Endothelial cell of umbilical vein (primary cell): ENCODE measurements at regions not wholly inside any gene's neighbourhood (a gene's known extent, or its start where the extent isn't known, plus 50 kb on each side); places are given as distances from the start of the nearest gene placed in this dataset.

Experiments used
- BruUV-seq: library from RNA; stranded (reverse); fragments of 400-500 nt; replicated peaks from 2 replicates; lab custom pipeline; 2021; lab: Mats Ljungman, UMichigan
- CTCF ChIA-PET: fragments of 300-600, 350-600 bp; sonication (Branson Sonifier 250); formaldehyde crosslinking; loops from one replicate; lab custom pipeline; 2021; ENCODE audit warnings: antibody characterized with exemption, inconsistent platforms; lab: Charles Lee
- POLR2A ChIA-PET: fragments of 300-600, 350-600 bp; sonication (Branson Sonifier 250); formaldehyde crosslinking; loops from one replicate; lab custom pipeline; 2021; ENCODE audit warnings: antibody characterized with exemption, inconsistent platforms; lab: Charles Lee
- DNase-seq: peaks from one replicate; pipeline ENCODE4 v3.0.0-alpha.2; 2011; ENCODE audit warnings: low read depth, low spot score
- FAIRE-seq: peaks from 2 replicates; lab custom pipeline; 2011; peaks lifted over from hg19 to GRCh38; lab: Jason Lieb, UNC
- H2AFZ ChIP-seq: 2 replicates; pipeline ENCODE4 v1.6.0; 2012; ENCODE audit warnings: low read depth, low read length, control low read depth, inconsistent platforms
- H3K27ac ChIP-seq: 2 replicates; pipeline ENCODE4 v1.5.1; 2011; ENCODE audit warnings: low read depth, mild to moderate bottlenecking, control low read depth, low read length, moderate library complexity; ENCODE audit not compliant: insufficient read depth
- H3K27me3 ChIP-seq, 2 experiments: 2 replicates each; pipeline versions ENCODE4 v1.6.0 to v1.6.1; 2011; ENCODE audit warnings: low read length in 2 of 2, mixed read lengths in 1 of 2; ENCODE audit not compliant: control insufficient read depth in 2 of 2, insufficient read depth in 2 of 2
- H3K36me3 ChIP-seq, 2 experiments: 2 replicates in 1 of 2; 3 replicates in 1 of 2; pipeline ENCODE4 v1.5.1; 2011; ENCODE audit warnings: low read length in 2 of 2, mild to moderate bottlenecking in 1 of 2, moderate library complexity in 1 of 2; ENCODE audit not compliant: control insufficient read depth in 2 of 2, insufficient read depth in 2 of 2; ENCODE audit errors: extremely low read depth in 1 of 2
- H3K4me1 ChIP-seq: 3 replicates; pipeline ENCODE4 v1.5.1; 2011; ENCODE audit warnings: mild to moderate bottlenecking, low read length; ENCODE audit not compliant: control insufficient read depth, insufficient read depth; ENCODE audit errors: extremely low read depth
- H3K4me2 ChIP-seq: 2 replicates; pipeline ENCODE4 v1.6.1; 2011; ENCODE audit warnings: low read length, control low read depth, mixed read lengths; ENCODE audit not compliant: insufficient read depth
- H3K4me3 ChIP-seq, 3 experiments: fragments of 200-600 bp in 1 of 3; sonication (generic), shearing (Covaris generic) in 1 of 3; replicated peaks in 1 of 3; 2 replicates each; pipeline ENCODE4 v1.5.1; 2011 to 2016; ENCODE audit warnings: control low read depth in 3 of 3, low read length in 3 of 3, mild to moderate bottlenecking in 2 of 3, inconsistent platforms in 1 of 3, low read depth in 1 of 3, moderate library complexity in 1 of 3; ENCODE audit not compliant: insufficient read depth in 1 of 3
- H3K79me2 ChIP-seq: 2 replicates; pipeline ENCODE4 v1.6.0; 2012; ENCODE audit warnings: low read length, inconsistent platforms; ENCODE audit not compliant: control insufficient read depth, insufficient read depth
- H3K9ac ChIP-seq: replicated peaks from 2 replicates; pipeline ENCODE3; 2011; ENCODE audit warnings: low read length, control low read depth; ENCODE audit not compliant: insufficient read depth; ENCODE audit errors: extremely low read depth
- H3K9me1 ChIP-seq: replicated peaks from 3 replicates; pipeline ENCODE4 v1.6.0; 2011; ENCODE audit warnings: mild to moderate bottlenecking, low read length; ENCODE audit not compliant: control insufficient read depth, insufficient read depth; ENCODE audit errors: extremely low read depth
- H3K9me3 ChIP-seq: replicated peaks from 2 replicates; pipeline ENCODE4 v1.5.1; 2012; ENCODE audit warnings: low read length, inconsistent platforms; ENCODE audit not compliant: control insufficient read depth, insufficient read depth
- H4K20me1 ChIP-seq: replicated peaks from 2 replicates; pipeline ENCODE3; 2011; ENCODE audit warnings: mild to moderate bottlenecking, low read length; ENCODE audit not compliant: control insufficient read depth, insufficient read depth; ENCODE audit errors: extremely low read depth
- CTCF ChIP-seq, 2 donors: IDR thresholded peaks; 1 replicate in 1 of 2; 2 replicates in 1 of 2; pipeline ENCODE4 v1.5.1; 2011; ENCODE audit warnings: low read length in 2 of 2, mild to moderate bottlenecking in 2 of 2, moderate library complexity in 2 of 2, control low read depth in 1 of 2, inconsistent platforms in 1 of 2, low read depth in 1 of 2; ENCODE audit not compliant: insufficient read depth in 1 of 2; ENCODE audit errors: extremely low read depth in 1 of 2
- EZH2 ChIP-seq: IDR thresholded peaks from 2 replicates; pipeline ENCODE4 v1.6.1; 2012; ENCODE audit warnings: borderline replicate concordance, low read depth, mild to moderate bottlenecking, moderate library complexity, low read length, inconsistent platforms; ENCODE audit not compliant: severe bottlenecking
- FOS ChIP-seq: IDR thresholded peaks from 2 replicates; pipeline ENCODE4 v1.6.1; 2011; ENCODE audit warnings: mild to moderate bottlenecking, low read length, moderate library complexity, borderline replicate concordance; ENCODE audit not compliant: insufficient read depth
- GATA2 ChIP-seq: IDR thresholded peaks from 2 replicates; pipeline ENCODE4 v1.7.0; 2011; ENCODE audit warnings: low read depth, mild to moderate bottlenecking, moderate library complexity, mixed read lengths, low read length; ENCODE audit not compliant: insufficient read length, insufficient read depth
- JUN ChIP-seq: IDR thresholded peaks from 2 replicates; pipeline ENCODE4 v1.6.1; 2011; ENCODE audit warnings: borderline replicate concordance, low read depth; ENCODE audit not compliant: insufficient read length, insufficient read depth
- MAX ChIP-seq: IDR thresholded peaks from 2 replicates; pipeline ENCODE4 v1.6.1; 2011; ENCODE audit not compliant: insufficient read depth, insufficient read length
- MYC ChIP-seq: IDR thresholded peaks from one replicate; pipeline ENCODE4 v1.6.1; 2011; ENCODE audit warnings: mild to moderate bottlenecking, low read depth, low read length
- POLR2A ChIP-seq: IDR thresholded peaks from 2 replicates; pipeline ENCODE4 v1.6.1; 2012; ENCODE audit warnings: low read depth, mild to moderate bottlenecking, control low read depth, low read length
- POLR2AphosphoS5 ChIP-seq: IDR thresholded peaks from 2 replicates; pipeline ENCODE4 v1.6.1; 2012; ENCODE audit warnings: low read depth, mild to moderate bottlenecking, control low read depth, low read length, moderate library complexity; ENCODE audit not compliant: insufficient read depth
- dilution Hi-C: fragments of 300-500 bp; cut with MboI; formaldehyde crosslinking; loops from one replicate; pipeline ENCODE4 v1.15.0; 2019; ENCODE audit warnings: low sequenced_read_pairs; ENCODE audit not compliant: extremely low pct_ligation_motif_present
- intact Hi-C: fragments of 100-400 bp; cut with micrococcal nuclease; formaldehyde crosslinking; loops from one replicate; pipeline ENCODE4 v1.10.0; 2022

GRCh38 chr5:58085800-58086199 is 374.1 kb downstream of the PLK2 start:
- no peak overlapping the region for H2AFZ ChIP-seq
- no peak overlapping the region for H3K4me2 ChIP-seq
- H3K4me3 ChIP-seq = no peak overlapping the region
- no peaks in the 10 kb centered on the region for H3K36me3 ChIP-seq
- intact Hi-C loops = no loop called here
- H3K27me3 ChIP-seq = no peaks in the 10 kb centered on the region
- DNase-seq (peak; percentile 60), FAIRE-seq (no peak)
- H3K9me3 ChIP-seq = no peaks in the 10 kb centered on the region
- H3K4me1 ChIP-seq = peaks cover 11% of the 10 kb centered on the region
- ChIA-PET POLR2A (interaction anchor here (0.7 kb wide), 1 partner anchor 126 kb away, joined by 3 read pairs; no protein-coding TSS in a partner anchor), CTCF (interaction anchor here (0.8 to 0.9 kb wide), 2 partner anchors 10 to 27 kb away, joined by 3 read pairs; no protein-coding TSS in a partner anchor)
- H3K9ac ChIP-seq = no peak overlapping the region
- no peak overlapping the region for H3K27ac ChIP-seq
- no peaks in the 10 kb centered on the region for H4K20me1 ChIP-seq
- BruUV-seq = no TSS peak
- no peaks in the 10 kb centered on the region for H3K79me2 ChIP-seq
- TF ChIP-seq FOS (peak; percentile 43), POLR2A (no peak)
- dilution Hi-C loops = no loop called here
- H3K9me1 ChIP-seq = no peaks in the 10 kb centered on the region

GRCh38 chr5:58081435-58081834 is 378.5 kb downstream of the PLK2 start:
- Histone ChIP-seq H3K9me3 (no peaks in the 10 kb centered on the region), H3K27me3 (no peaks in the 10 kb centered on the region), H2AFZ (no peak overlapping the region), H3K9me1 (no peaks in the 10 kb centered on the region), H3K36me3 (no peaks in the 10 kb centered on the region), H3K79me2 (no peaks in the 10 kb centered on the region), H3K9ac (no peak overlapping the region), H3K4me3 (no peak overlapping the region), H3K4me1 (no peaks in the 10 kb centered on the region), H3K27ac (no peak overlapping the region), H3K4me2 (no peak overlapping the region), H4K20me1 (no peaks in the 10 kb centered on the region)
- intact Hi-C loops (no loop called here), dilution Hi-C loops (no loop called here)
- no TSS peak for BruUV-seq
- DNase-seq (no peak), FAIRE-seq (no peak)
- POLR2A ChIA-PET = no interaction called here
- CTCF ChIA-PET = interaction anchor here (1.9 kb wide), 1 partner anchor 302 kb away, joined by 5 read pairs; no protein-coding TSS in a partner anchor
- TF ChIP-seq GATA2 = no peak
- no peak for TF ChIP-seq POLR2AphosphoS5
- no peak for TF ChIP-seq MAX
- no peak for TF ChIP-seq JUN
- no peak for TF ChIP-seq MYC
- no peak for TF ChIP-seq CTCF (IDR thresholded peaks at IDR 0.05; ENCODE audit: extremely low read depth in 1 of 2, insufficient read depth in 1 of 2, low read depth in 1 of 2, low read length in 2 of 2)
- TF ChIP-seq EZH2 = no peak
- no peak for TF ChIP-seq FOS
- no peak for TF ChIP-seq POLR2A
